Transverse colon (tissue), 4 donors: ENCODE measurements at regions not wholly inside any gene's neighbourhood (a gene's known extent, or its start where the extent isn't known, plus 50 kb on each side); places are given as distances from the start of the nearest gene placed in this dataset.

Source experiments
- DNase-seq: peaks from one replicate; pipeline ENCODE4 v3.0.0-alpha.2; 2019
- H3K27ac ChIP-seq, 4 donors: fragments of 200-600 bp; sonication (generic); 2 replicates each; pipeline ENCODE4 v1.5.1; 2016 to 2018; ENCODE audit warnings: inconsistent platforms in 4 of 4
- H3K27me3 ChIP-seq: fragments of 200-600 bp; sonication (generic); 2 replicates; pipeline ENCODE4 v1.5.1; 2017; ENCODE audit warnings: inconsistent platforms
- H3K36me3 ChIP-seq, 4 donors: fragments of 200-600 bp; sonication (generic); 2 replicates each; pipeline ENCODE4 v1.5.1; 2017 to 2019; ENCODE audit warnings: inconsistent platforms in 4 of 4
- H3K4me1 ChIP-seq, 4 donors: fragments of 200-600 bp; sonication (generic); 2 replicates each; pipeline ENCODE4 v1.5.1; 2017 to 2020; ENCODE audit warnings: inconsistent platforms in 4 of 4
- H3K4me3 ChIP-seq, 4 donors: fragments of 200-600 bp; sonication (generic); 1 replicate in 1 of 4; 2 replicates in 3 of 4; pipeline versions ENCODE4 v1.5.1 to v1.6.1; 2017 to 2019; ENCODE audit warnings: inconsistent platforms in 4 of 4
- H3K9me3 ChIP-seq, 2 donors: fragments of 200-600 bp; sonication (generic); 2 replicates each; pipeline ENCODE4 v1.5.1; 2017 to 2019; ENCODE audit warnings: inconsistent platforms in 2 of 2
- EP300 ChIP-seq: sonication (generic); formaldehyde crosslinking; IDR thresholded peaks from one replicate; pipeline ENCODE4 v1.6.1; 2017; ENCODE audit warnings: antibody characterized with exemption, low read depth
- POLR2A ChIP-seq: fragments of 450-650 bp; IDR thresholded peaks from one replicate; pipeline ENCODE4 v1.6.1; 2016; ENCODE audit warnings: antibody characterized with exemption, mild to moderate bottlenecking, moderate library complexity
- POLR2AphosphoS5 ChIP-seq, 3 donors: sonication (generic); formaldehyde crosslinking; IDR thresholded peaks; one replicate each; pipeline ENCODE4 v1.6.1; 2016; ENCODE audit warnings: antibody characterized with exemption in 3 of 3
- WGBS, 2 donors: methylation state at CpG; one replicate each; pipeline ENCODE4 v1.1.5; 2018; ENCODE audit warnings: low coverage in 1 of 2; 5-methylcytosine and 5-hydroxymethylcytosine counted together
- in situ Hi-C, 4 donors: fragments of 200-750 bp; cut with MboI; loops; one replicate each; pipeline versions ENCODE4 v1.15.0 to v1.15.1; 2017; ENCODE audit warnings: low sequenced_read_pairs in 3 of 4, low pct_ligation_motif_present in 1 of 4, low pct_unique_long_range_greater_than_20kb in 1 of 4
- intact Hi-C: fragments of 100-400 bp; cut with DNase I; formaldehyde crosslinking; loops from one replicate; pipeline ENCODE4 v1.15.1; 2023; ENCODE audit warnings: low total_unique reads
- TF ChIP-seq, protein P1 (sequence below), 5 experiments: fragments of 200-600 bp in 3 of 5; fragments of 450-650 bp in 2 of 5; sonication (generic) in 3 of 5; IDR thresholded peaks; 1 replicate in 2 of 5; 2 replicates in 3 of 5; pipeline ENCODE4 v1.5.1; 2016 to 2017; ENCODE audit warnings: antibody characterized with exemption in 5 of 5, inconsistent platforms in 3 of 5, mild to moderate bottlenecking in 2 of 5, moderate library complexity in 1 of 5

DNA sequence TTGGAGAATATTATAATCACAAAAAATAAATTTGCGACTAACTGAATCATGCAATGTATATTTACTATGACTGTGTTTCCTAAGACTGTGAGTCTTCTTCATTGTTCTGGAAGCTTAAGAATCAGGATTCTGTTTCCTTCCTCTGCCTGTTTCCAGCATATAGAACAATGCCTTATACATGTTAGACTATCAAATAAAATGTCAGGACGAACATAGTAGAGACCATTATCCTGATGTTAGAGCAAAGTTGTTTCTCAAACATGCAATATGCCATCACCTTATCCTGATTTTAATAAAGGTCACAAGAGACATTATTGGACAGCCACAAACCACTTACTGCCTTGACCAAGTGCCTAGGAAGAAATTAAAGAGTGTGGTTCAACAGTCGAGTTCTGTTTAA, 457.4 kb upstream of the AGTR1 start:
- no peak for TF ChIP-seq POLR2AphosphoS5 (IDR thresholded peaks at IDR 0.05)
- no peak for TF ChIP-seq EP300
- TF ChIP-seq POLR2A: no peak
- TF ChIP-seq, protein P1, sequence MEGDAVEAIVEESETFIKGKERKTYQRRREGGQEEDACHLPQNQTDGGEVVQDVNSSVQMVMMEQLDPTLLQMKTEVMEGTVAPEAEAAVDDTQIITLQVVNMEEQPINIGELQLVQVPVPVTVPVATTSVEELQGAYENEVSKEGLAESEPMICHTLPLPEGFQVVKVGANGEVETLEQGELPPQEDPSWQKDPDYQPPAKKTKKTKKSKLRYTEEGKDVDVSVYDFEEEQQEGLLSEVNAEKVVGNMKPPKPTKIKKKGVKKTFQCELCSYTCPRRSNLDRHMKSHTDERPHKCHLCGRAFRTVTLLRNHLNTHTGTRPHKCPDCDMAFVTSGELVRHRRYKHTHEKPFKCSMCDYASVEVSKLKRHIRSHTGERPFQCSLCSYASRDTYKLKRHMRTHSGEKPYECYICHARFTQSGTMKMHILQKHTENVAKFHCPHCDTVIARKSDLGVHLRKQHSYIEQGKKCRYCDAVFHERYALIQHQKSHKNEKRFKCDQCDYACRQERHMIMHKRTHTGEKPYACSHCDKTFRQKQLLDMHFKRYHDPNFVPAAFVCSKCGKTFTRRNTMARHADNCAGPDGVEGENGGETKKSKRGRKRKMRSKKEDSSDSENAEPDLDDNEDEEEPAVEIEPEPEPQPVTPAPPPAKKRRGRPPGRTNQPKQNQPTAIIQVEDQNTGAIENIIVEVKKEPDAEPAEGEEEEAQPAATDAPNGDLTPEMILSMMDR (IDR thresholded peaks at IDR 0.05): no peak
- Histone ChIP-seq H3K4me3 (no peak overlapping the region), H3K4me1 (no peaks in the 10 kb centered on the region), H3K27ac (no peak overlapping the region), H3K36me3 (no peaks in the 10 kb centered on the region), H3K27me3 (no peaks in the 10 kb centered on the region), H3K9me3 (no peaks in the 10 kb centered on the region)
- in situ Hi-C loops (no loop called here), intact Hi-C loops (no loop called here)
- 76 to 82% methylated on average over 3 of the region's 3 CpGs for WGBS, 2 donors
- DNase-seq: no peak

DNA sequence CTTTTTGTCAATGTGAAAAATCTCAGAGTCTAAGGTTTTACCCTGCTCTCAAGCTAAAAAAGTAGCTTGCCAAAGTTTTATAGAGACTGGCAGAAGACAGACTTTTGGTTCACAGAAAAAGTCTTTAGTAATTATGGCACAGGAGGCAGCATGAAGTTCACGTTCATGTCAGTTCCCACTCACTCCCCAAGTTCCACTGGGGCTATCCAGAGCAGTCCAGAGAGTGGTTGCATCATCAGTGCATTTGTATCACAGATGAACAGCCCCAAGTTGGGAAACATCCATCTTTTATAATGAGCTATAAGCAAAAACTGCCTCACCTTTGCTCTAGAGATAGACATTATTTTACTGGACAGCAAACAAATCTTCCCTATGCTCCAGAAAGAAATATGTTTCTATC, 454.1 kb upstream of the AGTR1 start:
- in situ Hi-C loops (no loop called here), intact Hi-C loops (no loop called here)
- Histone ChIP-seq H3K9me3 (no peaks in the 10 kb centered on the region), H3K36me3 (no peaks in the 10 kb centered on the region), H3K4me3 (no peak overlapping the region), H3K27me3 (no peaks in the 10 kb centered on the region), H3K4me1 (no peaks in the 10 kb centered on the region), H3K27ac (no peak overlapping the region)
- DNase-seq: no peak
- WGBS, 2 donors: 29 to 64% methylated on average over 1 of the region's 1 CpG
- no peak for TF ChIP-seq POLR2A
- TF ChIP-seq POLR2AphosphoS5 (IDR thresholded peaks at IDR 0.05): no peak
- TF ChIP-seq EP300: no peak
- TF ChIP-seq, protein P1 (IDR thresholded peaks at IDR 0.05): no peak

DNA sequence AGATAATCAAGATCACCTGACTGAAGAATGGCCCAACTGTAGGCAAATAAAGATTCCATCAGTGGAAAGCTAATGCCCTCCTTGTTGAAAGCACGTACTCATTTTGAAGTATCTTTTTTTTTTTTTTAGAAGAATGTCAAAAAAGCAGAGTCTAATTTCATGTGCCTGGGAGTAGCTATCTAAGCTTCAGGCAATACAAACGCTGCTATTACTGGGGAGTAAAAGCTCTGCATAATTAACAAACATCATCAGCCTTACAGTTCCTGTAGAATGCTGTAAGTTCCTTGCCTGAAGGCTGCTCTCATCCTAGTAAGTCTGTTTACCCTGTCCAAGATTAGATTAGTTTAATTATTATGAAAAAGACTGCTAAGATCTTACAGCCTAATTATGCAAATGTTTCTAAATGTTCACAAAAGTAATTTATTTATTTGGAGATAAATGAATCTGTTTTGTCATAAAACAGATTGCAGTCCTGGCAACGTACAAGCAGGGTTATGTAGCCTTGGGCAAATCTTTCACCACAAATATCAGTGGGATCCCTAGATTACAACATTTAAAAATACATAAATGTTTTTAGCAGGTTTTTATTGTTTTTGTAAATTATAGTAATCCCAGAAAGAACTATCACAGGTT, 451.3 kb upstream of the AGTR1 start:
- H3K4me3 ChIP-seq: no peak overlapping the region
- no peak for DNase-seq
- TF ChIP-seq, protein P1 (IDR thresholded peaks at IDR 0.05): no peak
- TF ChIP-seq POLR2A (no peak), POLR2AphosphoS5 (IDR thresholded peaks at IDR 0.05) (no peak), EP300 (no peak)
- no peaks in the 10 kb centered on the region for H3K4me1 ChIP-seq
- intact Hi-C loops: no loop called here
- H3K9me3 ChIP-seq: no peaks in the 10 kb centered on the region
- 48 to 50% methylated on average over 3 of the region's 3 CpGs for WGBS, 2 donors
- H3K36me3 ChIP-seq: no peaks in the 10 kb centered on the region
- H3K27me3 ChIP-seq: no peaks in the 10 kb centered on the region
- in situ Hi-C loops: no loop called here
- H3K27ac ChIP-seq: no peak overlapping the region

DNA sequence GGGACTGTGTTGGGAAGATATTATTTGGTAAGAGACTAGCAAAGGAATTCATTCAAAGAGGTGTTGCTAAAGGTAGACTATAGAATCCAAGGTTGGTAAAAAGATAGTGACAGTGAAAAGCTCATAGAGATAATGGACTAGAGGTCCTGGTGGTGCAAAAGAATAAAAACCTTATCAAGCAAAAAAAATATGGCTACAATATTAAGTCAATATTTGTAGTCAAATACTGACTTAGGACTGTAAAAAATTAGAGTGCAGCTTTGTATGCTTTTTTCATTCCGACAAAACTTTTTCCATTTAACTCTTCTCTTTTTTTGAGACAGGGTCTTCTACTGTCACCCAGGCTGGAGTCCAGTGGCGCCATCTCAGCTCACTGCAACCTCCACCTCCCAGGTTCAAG, 444.0 kb upstream of the AGTR1 start:
- TF ChIP-seq POLR2A (no peak), POLR2AphosphoS5 (IDR thresholded peaks at IDR 0.05) (no peak), EP300 (no peak)
- TF ChIP-seq, protein P1 (IDR thresholded peaks at IDR 0.05): no peak
- Histone ChIP-seq H3K9me3 (no peaks in the 10 kb centered on the region), H3K4me3 (no peak overlapping the region), H3K4me1 (no peaks in the 10 kb centered on the region), H3K27ac (no peak overlapping the region), H3K36me3 (no peaks in the 10 kb centered on the region), H3K27me3 (no peaks in the 10 kb centered on the region)
- DNase-seq: no peak
- in situ Hi-C loops (no loop called here), intact Hi-C loops (no loop called here)
- WGBS, 2 donors: 77 to 83% methylated on average over 2 of the region's 2 CpGs
